ENCODE measurements at regions not wholly inside any gene's neighbourhood (a gene's known extent, or its start where the extent isn't known, plus 50 kb on each side); places are given as distances from the start of the nearest gene placed in this dataset.

GRCh38 chr3:94799420-94800060, 736.7 kb downstream of the NSUN3 start (continued):
- TF ChIP-seq, protein P1, sequence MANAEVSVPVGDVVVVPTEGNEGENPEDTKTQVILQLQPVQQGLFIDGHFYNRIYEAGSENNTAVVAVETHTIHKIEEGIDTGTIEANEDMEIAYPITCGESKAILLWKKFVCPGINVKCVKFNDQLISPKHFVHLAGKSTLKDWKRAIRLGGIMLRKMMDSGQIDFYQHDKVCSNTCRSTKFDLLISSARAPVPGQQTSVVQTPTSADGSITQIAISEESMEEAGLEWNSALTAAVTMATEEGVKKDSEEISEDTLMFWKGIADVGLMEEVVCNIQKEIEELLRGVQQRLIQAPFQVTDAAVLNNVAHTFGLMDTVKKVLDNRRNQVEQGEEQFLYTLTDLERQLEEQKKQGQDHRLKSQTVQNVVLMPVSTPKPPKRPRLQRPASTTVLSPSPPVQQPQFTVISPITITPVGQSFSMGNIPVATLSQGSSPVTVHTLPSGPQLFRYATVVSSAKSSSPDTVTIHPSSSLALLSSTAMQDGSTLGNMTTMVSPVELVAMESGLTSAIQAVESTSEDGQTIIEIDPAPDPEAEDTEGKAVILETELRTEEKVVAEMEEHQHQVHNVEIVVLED (CRISPR knock-in tag; IDR thresholded peaks at IDR 0.05): no peak
- TF ChIP-seq ZFX (CRISPR knock-in tag; IDR thresholded peaks at IDR 0.05) (no peak), NCOR1 (IDR thresholded peaks at IDR 0.05) (no peak), PTBP1 (IDR thresholded peaks at IDR 0.05; ENCODE audit: low read depth, low read length) (no peak)

GRCh38 chr3:94811836-94812235, 749.0 kb downstream of the NSUN3 start:
- Histone ChIP-seq H2AFZ (ENCODE audit: low read depth, low read length) (no peak overlapping the region), H4K20me1 (replicated peaks; ENCODE audit: control insufficient read depth, insufficient read depth, low read length) (no peaks in the 10 kb centered on the region), H3K79me2 (ENCODE audit: control insufficient read depth, insufficient read depth, low read length) (no peaks in the 10 kb centered on the region), H3K36me3 (ENCODE audit: control insufficient read depth, insufficient read depth, low read length) (no peaks in the 10 kb centered on the region), H3K9ac (ENCODE audit: insufficient read depth in 1 of 2, low read depth in 2 of 2, low read length in 2 of 2) (no peak overlapping the region), H3K27ac (ENCODE audit: extremely low read depth, low read depth, low read length) (no peak overlapping the region), H3K27me3 (ENCODE audit: control insufficient read depth in 2 of 2, insufficient read depth in 2 of 2, low read length in 2 of 2) (no peaks in the 10 kb centered on the region), H3K9me1 (ENCODE audit: control insufficient read depth, insufficient read depth, low read length) (no peaks in the 10 kb centered on the region), H3K4me1 (replicated peaks in 1 of 2; ENCODE audit: control insufficient read depth in 2 of 2, insufficient read depth in 2 of 2, low read length in 2 of 2) (no peaks in the 10 kb centered on the region), H3K4me2 (ENCODE audit: insufficient read depth, low read length) (no peak overlapping the region), H3K4me3 (no peak overlapping the region), H3K9me3 (replicated peaks; ENCODE audit: control insufficient read depth, insufficient read depth, low read depth, low read length) (no peaks in the 10 kb centered on the region)
- intact Hi-C loops (cut with micrococcal nuclease) (no loop called here), in situ Hi-C loops (cut with MboI) (no loop called here)
- DNase-seq (ENCODE audit: extremely low read depth in 1 of 4, low spot score in 3 of 4) (no peak), FAIRE-seq (no peak), ATAC-seq (no peak)
- ChIA-PET POLR2A (no interaction called here), CTCF (ENCODE audit: low intra/inter-chr PET ratio) (no interaction called here)
- WGBS (ENCODE audit: insufficient coverage, low coverage, missing lambda C conversion rate): 0% methylated on average over 2 of the region's 2 CpGs
- BruUV-seq (replicated peaks): no TSS peak
- TF ChIP-seq NCOA1 (IDR thresholded peaks at IDR 0.05; ENCODE audit: low read depth) (no peak), ZFX (CRISPR knock-in tag; IDR thresholded peaks at IDR 0.05) (no peak), SP2 (IDR thresholded peaks at IDR 0.05; ENCODE audit: extremely low read depth, low read depth, low read length, poor library complexity, severe bottlenecking) (no peak), ZNF212 (CRISPR knock-in tag; IDR thresholded peaks at IDR 0.05) (no peak)
- TF ChIP-seq, protein P2, sequence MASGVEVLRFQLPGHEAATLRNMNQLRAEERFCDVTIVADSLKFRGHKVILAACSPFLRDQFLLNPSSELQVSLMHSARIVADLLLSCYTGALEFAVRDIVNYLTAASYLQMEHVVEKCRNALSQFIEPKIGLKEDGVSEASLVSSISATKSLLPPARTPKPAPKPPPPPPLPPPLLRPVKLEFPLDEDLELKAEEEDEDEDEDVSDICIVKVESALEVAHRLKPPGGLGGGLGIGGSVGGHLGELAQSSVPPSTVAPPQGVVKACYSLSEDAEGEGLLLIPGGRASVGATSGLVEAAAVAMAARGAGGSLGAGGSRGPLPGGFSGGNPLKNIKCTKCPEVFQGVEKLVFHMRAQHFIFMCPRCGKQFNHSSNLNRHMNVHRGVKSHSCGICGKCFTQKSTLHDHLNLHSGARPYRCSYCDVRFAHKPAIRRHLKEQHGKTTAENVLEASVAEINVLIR (CRISPR knock-in tag; IDR thresholded peaks at IDR 0.05): no peak
- TF ChIP-seq, protein P3, sequence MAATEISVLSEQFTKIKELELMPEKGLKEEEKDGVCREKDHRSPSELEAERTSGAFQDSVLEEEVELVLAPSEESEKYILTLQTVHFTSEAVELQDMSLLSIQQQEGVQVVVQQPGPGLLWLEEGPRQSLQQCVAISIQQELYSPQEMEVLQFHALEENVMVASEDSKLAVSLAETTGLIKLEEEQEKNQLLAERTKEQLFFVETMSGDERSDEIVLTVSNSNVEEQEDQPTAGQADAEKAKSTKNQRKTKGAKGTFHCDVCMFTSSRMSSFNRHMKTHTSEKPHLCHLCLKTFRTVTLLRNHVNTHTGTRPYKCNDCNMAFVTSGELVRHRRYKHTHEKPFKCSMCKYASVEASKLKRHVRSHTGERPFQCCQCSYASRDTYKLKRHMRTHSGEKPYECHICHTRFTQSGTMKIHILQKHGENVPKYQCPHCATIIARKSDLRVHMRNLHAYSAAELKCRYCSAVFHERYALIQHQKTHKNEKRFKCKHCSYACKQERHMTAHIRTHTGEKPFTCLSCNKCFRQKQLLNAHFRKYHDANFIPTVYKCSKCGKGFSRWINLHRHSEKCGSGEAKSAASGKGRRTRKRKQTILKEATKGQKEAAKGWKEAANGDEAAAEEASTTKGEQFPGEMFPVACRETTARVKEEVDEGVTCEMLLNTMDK (IDR thresholded peaks at IDR 0.05; ENCODE audit: borderline replicate concordance, insufficient read depth, low read depth, low read length, poor library complexity, severe bottlenecking): no peak

All from K562 (cell line).